Endothelial cell (in vitro differentiated cells): ENCODE measurements at regions not wholly inside any gene's neighbourhood (a gene's known extent, or its start where the extent isn't known, plus 50 kb on each side); places are given as distances from the start of the nearest gene placed in this dataset.

Experiments
- DNase-seq: peaks from one replicate; pipeline ENCODE4 v3.0.0; 2021; ENCODE audit warnings: low spot score
- H3K27ac Mint-ChIP-seq: one replicate; pipeline ENCODE4 v1.8.0; 2021; ENCODE audit warnings: mixed read lengths, inconsistent platforms; ENCODE audit not compliant: unreplicated experiment
- H3K27me3 Mint-ChIP-seq: one replicate; pipeline ENCODE4 v1.8.0; 2021; ENCODE audit warnings: mild to moderate bottlenecking, moderate library complexity, mixed read lengths, inconsistent platforms; ENCODE audit not compliant: unreplicated experiment
- H3K36me3 Mint-ChIP-seq: one replicate; pipeline ENCODE4 v1.8.0; 2021; ENCODE audit warnings: mild to moderate bottlenecking, low read depth, mixed read lengths, inconsistent platforms; ENCODE audit not compliant: unreplicated experiment
- H3K4me1 Mint-ChIP-seq: one replicate; pipeline ENCODE4 v1.8.0; 2021; ENCODE audit warnings: mild to moderate bottlenecking, mixed read lengths, inconsistent platforms; ENCODE audit not compliant: unreplicated experiment
- H3K4me3 Mint-ChIP-seq: one replicate; pipeline ENCODE4 v1.8.0; 2021; ENCODE audit warnings: mild to moderate bottlenecking, mixed read lengths, inconsistent platforms; ENCODE audit not compliant: unreplicated experiment
- H3K9me3 Mint-ChIP-seq: one replicate; pipeline ENCODE4 v1.8.0; 2021; ENCODE audit warnings: mixed read lengths, inconsistent platforms; ENCODE audit not compliant: unreplicated experiment
- TF ChIP-seq, protein P1 (sequence below): fragments of 200-600 bp; sonication (generic); IDR thresholded peaks from one replicate; pipeline ENCODE4 v1.5.0; 2021; ENCODE audit warnings: antibody characterized with exemption; ENCODE audit not compliant: unreplicated experiment

DNA sequence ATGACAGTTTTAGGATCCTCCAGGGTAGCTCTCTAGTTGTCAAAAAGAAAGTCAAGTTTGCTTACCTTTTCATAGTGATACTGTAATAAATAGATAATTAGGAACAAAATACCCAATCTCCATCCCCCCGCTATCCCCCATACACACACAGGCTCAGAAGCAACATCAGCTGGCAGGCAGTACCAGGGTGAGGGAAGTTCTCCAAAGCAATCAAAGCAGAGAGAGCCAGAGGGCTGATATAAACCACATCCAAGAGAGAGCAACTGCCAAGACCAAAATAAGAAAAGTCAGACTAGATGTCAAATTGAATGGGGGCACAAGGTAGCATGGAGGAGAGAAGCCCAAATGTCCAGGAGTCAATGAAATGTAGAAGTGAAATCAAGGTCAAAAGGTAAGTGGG, 80.2 kb upstream of the PTPRR start:
- H3K27ac Mint-ChIP-seq = no peak overlapping the region
- no peaks in the 10 kb centered on the region for H3K9me3 Mint-ChIP-seq
- TF ChIP-seq, protein P1, sequence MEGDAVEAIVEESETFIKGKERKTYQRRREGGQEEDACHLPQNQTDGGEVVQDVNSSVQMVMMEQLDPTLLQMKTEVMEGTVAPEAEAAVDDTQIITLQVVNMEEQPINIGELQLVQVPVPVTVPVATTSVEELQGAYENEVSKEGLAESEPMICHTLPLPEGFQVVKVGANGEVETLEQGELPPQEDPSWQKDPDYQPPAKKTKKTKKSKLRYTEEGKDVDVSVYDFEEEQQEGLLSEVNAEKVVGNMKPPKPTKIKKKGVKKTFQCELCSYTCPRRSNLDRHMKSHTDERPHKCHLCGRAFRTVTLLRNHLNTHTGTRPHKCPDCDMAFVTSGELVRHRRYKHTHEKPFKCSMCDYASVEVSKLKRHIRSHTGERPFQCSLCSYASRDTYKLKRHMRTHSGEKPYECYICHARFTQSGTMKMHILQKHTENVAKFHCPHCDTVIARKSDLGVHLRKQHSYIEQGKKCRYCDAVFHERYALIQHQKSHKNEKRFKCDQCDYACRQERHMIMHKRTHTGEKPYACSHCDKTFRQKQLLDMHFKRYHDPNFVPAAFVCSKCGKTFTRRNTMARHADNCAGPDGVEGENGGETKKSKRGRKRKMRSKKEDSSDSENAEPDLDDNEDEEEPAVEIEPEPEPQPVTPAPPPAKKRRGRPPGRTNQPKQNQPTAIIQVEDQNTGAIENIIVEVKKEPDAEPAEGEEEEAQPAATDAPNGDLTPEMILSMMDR = no peak
- no peaks in the 10 kb centered on the region for H3K36me3 Mint-ChIP-seq
- H3K4me3 Mint-ChIP-seq = no peak overlapping the region
- H3K4me1 Mint-ChIP-seq = peaks cover 34% of the 10 kb centered on the region
- peaks cover 4% of the 10 kb centered on the region for H3K27me3 Mint-ChIP-seq
- DNase-seq = no peak

DNA sequence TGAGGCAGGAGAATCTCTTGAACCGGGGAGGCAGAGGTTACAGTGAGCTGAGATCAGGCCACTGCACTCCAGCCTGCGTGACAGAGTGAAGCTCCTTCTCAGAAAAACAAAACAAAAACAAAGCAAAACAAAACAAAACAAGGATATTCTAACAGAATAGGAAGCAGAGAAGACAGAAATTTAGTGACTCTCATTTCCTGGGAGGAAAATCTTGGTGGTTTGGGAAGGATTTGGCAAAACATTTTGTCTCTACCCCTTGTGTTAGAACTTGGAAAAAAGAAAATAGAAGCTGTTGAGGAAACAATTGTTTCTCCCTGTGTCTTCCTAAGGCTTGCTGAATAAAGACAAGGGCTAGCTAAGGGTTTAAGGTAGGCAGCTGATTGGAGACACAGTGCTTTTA, 79.7 kb upstream of the PTPRR start:
- TF ChIP-seq, protein P1 = no peak
- no peak for DNase-seq
- Mint-ChIP-seq H3K4me3 (no peak overlapping the region), H3K36me3 (no peaks in the 10 kb centered on the region), H3K27me3 (peaks cover 4% of the 10 kb centered on the region), H3K4me1 (peaks cover 33% of the 10 kb centered on the region), H3K27ac (peak overlapping the region; percentile 65), H3K9me3 (no peaks in the 10 kb centered on the region)

DNA sequence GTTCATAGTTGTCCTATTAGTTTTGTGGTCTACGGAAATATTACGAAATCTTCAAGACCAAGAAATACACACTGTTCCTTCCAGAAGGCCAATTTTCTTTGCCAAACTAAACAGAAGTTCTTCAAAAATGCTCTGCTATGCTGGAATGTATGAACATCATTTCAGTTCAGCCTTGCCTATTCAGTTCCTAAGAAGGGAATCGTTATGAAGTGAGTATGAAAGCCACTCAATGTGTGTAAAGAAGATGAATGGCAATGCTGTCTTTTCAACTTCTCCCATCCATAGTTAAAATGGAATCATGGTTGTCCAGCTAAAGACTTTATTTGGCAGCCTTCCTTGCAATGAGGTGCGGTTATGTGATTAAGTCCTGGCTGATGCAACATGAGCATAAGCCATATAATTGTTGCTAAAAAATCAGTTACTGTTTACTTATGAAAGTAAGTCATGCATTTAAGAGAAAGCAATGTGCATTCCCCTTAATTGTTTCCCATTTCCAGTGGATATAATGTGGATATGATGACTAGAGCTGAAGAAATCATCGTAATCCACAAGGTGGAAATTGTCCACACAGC, 73.8 kb upstream of the PTPRR start:
- Mint-ChIP-seq H3K4me1 (no peaks in the 10 kb centered on the region), H3K36me3 (no peaks in the 10 kb centered on the region), H3K9me3 (no peaks in the 10 kb centered on the region), H3K27me3 (no peaks in the 10 kb centered on the region), H3K27ac (no peak overlapping the region), H3K4me3 (no peak overlapping the region)
- DNase-seq = no peak
- TF ChIP-seq, protein P1 = no peak

DNA sequence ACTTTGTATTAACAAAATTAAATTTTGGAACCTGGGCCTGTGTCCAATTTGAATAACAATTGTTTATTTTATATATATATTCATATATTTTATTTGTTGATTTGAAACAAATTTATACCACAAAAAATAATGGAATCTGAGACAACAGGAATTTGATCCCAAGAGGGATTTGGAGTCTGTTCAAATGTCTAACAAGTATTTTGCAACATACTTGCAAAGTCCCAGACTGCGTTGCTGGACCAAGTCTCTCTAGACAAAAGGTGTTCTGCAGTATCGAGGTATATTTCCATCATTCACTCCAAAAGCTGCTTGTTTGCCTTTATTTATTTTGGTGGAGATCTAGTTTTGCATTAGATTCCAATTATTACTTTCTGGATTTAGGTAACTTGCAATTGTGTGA, 68.7 kb upstream of the PTPRR start:
- no peak overlapping the region for H3K4me3 Mint-ChIP-seq
- no peaks in the 10 kb centered on the region for H3K9me3 Mint-ChIP-seq
- H3K27ac Mint-ChIP-seq = no peak overlapping the region
- H3K4me1 Mint-ChIP-seq = peaks cover 3% of the 10 kb centered on the region
- no peaks in the 10 kb centered on the region for H3K27me3 Mint-ChIP-seq
- no peaks in the 10 kb centered on the region for H3K36me3 Mint-ChIP-seq
- no peak for DNase-seq
- TF ChIP-seq, protein P1 = no peak

DNA sequence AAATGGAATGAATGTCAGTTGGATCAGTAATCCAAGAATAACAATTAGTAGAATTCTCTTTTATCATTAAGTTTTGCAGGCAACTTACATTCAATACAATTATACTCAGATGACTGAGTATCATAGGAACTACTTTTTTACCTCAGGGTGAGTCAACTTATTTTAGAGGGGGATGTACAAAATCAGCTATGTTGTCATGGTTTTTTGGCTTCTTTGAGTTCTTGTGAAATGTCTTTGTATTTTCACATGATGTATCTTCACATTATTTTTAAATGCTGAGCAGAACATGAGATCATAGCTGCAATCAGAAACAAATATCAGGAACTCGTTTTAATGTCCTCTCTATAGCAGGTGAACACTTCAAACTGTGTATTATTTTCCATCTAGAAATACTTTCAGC, 65.3 kb upstream of the PTPRR start:
- H3K4me3 Mint-ChIP-seq = no peak overlapping the region
- TF ChIP-seq, protein P1 = no peak
- no peaks in the 10 kb centered on the region for H3K27me3 Mint-ChIP-seq
- no peak for DNase-seq
- H3K27ac Mint-ChIP-seq = no peak overlapping the region
- H3K36me3 Mint-ChIP-seq = no peaks in the 10 kb centered on the region
- no peaks in the 10 kb centered on the region for H3K9me3 Mint-ChIP-seq
- H3K4me1 Mint-ChIP-seq = peaks cover 3% of the 10 kb centered on the region
